Left hindlimb (tissue), 1 donor: ENCODE measurements at regions not wholly inside any gene's neighbourhood (a gene's known extent, or its start where the extent isn't known, plus 50 kb on each side); places are given as distances from the start of the nearest gene placed in this dataset.
"Not testable (repeated sequence)": the region's sequence is repeated elsewhere in the genome, so short reads cannot be mapped to it uniquely, and the experiment has no call there.

ENCODE experiments used
- DNase-seq: peaks from one replicate; pipeline ENCODE4 v3.0.0-alpha.2; 2018

DNA sequence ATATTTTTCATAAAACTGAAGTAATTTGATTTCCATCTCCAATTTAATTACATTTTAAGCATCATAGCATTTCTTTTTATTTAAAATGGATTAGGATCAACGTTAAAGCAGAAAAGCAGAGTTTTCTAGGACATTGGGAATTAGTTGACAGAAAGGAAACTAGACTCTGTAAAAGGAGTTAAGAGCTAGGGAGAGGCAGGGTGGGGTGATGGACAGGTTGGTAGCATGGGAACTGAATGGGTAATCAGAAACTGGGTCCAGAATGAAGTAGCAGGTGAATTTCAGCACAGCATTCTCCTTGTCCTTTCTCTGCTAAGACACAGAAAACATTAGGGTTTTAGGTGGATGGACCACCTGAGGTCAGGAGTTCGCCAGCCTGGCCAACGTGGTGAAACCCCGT, 97.6 kb downstream of the ANAPC4 start:
- no peak for DNase-seq

DNA sequence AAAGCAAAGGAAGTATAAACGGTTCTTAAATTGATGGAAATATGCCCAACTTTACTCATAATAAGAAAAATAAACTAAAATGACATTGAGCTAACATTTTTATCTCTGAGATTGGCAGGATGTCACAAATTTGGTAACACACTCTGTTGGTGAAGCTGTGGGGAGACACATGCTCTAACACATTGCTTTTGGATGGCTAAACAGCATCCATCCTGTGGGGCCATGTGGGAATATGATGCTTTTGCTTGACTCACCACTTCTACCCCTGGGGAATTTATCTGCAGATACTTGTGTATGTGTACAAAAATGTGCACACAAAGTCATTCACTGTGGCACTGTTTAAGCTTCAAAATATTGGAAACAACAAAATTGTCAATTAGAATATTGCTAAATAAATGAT, 100.2 kb downstream of the ANAPC4 start:
- no peak for DNase-seq

DNA sequence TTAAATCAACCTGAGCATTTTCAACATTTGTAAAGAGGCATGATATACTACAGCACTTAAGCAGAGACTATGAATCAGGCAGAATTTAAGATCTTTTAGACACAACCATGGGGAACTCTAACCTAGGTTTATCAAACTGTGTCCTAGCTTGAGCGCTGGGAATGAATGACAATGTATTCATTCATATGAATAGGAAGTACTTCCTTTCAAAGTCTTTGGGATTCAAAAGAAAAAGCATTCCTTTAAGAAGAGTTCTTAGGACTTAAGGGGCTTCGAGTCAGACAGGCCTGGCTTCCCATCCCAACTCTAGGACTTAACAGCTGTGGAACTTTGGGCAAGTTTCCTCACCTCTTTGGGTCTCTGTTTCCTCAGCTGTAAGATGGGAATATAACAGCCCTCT, 104.6 kb downstream of the ANAPC4 start:
- no peak for DNase-seq

DNA sequence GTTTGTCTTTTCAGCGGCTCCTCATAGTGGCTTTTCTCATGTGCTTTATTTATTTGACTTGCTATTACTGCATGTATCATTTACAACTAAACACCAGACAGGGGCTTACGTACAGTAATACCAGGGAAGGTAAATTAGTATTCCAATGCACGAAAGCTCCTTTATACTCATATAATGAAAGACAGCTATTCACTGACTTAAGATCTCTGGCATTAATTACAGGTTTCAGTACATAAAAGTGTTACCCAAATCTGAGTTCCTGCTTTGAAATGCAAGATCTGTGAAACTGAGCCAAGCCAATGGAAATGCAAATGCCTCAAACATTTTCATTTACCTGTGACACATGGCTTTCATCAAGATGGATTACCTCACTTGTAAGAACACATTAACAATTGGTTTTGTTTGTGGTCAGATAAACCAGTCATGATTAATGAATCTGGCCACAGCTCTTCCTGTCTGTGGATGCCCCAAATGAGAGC, 107.2 kb downstream of the ANAPC4 start:
- no peak for DNase-seq

DNA sequence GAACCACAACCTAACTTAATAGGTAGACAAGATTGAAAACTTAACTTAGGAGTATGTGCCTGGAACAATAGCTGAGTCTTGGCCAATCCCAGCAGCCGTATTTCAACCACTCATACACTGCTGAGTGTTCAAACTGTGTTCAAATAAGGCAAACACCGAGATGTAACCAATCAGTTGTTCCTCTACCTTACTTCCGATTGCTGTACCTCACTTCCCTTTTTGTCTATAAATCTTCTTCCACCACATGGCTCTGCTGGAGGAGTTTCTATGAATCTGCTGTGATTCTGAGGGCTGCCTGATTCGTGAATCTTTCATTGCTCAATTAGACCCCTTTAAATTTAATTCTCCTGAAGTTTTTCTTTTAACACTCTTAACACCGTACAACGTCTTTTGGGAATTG, 108.0 kb downstream of the ANAPC4 start:
- no peak for DNase-seq

DNA sequence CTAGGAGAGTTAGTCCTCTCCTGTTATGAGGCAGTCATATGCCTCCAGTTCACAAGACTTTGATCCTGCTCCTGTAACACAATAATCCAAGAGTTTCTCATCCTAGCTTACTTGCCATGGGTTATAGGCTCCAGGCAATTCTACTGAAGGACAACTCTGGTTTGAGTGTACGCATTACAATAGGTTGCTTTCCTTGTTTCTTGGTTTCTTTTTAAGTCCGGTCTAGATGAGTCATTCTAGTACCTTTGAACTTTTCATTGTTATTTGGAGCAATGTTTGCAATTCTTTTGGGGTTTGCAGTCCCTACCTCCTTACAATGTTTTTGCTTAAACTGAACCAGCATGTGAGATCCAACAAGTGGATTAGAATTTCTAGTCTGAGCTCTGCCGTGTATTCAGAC, 109.1 kb downstream of the ANAPC4 start:
- no peak for DNase-seq

DNA sequence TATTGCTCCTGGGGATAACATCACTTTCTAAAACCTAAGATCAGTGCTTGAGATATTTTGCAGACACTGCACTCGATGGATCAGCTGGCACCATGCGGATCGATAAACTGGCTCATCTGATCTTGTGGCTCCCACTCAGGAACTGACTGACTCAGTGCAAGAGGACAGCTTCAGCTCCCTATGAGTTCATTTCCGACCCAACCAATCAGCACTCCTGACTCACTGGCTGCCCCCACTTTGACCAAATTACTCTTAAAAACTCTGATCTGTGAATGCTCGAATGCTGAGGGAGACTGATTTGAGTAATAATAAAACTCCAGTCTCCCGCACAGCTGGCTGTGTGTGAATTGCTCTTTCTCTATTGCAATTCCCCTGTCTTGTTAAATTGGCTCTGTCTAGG, 110.1 kb downstream of the ANAPC4 start:
- no peak for DNase-seq

DNA sequence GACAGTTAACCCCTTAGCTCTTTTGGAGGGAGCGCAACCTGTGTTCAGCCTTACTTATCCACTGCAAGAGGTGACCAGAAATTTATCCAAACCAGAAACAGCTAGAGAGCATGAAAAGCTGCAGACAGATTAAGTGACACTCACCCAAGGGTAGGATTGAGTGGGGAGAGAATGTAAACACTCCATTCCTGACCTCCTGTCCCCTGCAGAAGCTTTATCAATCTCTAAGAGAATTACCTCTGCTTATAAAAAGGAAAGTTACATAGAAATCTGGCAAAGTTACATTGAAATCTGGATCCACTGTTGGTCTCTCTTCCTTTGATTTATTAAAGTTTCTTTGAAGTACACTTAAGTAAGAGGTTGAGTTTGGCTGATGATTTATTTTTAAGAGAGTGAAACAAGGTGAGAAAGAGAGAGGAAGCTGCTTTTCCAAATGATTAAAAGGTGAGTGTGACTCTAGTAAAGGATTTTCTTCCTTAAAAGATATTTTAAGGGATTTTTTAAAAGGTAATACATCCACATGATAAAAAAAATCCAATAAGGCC, 112.3 kb downstream of the ANAPC4 start:
- DNase-seq: no peak

DNA sequence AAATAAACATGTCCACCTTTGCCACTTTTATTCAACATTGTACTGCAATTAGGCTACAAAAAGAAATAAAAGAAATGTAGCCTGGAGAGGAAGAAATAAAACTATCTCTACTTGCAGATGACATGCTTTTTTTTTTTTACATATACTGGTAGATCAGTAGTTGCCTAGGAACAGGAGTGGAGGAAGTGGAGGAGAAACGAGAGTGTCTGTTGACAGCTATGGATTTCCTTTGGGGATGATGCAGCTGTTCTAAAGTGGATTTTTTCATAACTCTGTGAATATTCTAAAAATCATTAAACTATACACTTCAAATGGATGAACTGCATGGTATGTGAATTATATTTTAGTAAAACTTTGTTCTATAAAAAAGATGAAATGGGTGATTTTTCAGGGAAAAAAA, 116.4 kb downstream of the ANAPC4 start:
- no peak for DNase-seq

DNA sequence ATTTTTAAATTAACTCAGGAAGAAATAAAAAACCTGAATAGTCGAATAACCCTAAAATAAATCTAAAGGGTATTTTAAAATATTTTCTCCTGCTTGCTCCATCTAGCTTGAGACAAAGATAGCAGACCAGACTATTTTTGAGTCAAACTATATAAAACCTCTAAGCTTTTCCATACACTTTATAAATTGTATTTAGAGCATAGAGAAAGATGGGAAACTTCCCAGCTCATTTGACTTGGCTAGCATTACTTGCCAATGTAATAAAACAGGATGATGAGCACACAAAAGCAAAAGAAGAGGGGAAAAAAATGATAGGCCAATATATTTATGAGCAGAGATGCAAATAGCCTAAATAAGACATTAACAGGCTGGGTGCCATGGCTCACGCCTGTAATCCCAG, 117.1 kb downstream of the ANAPC4 start:
- DNase-seq: no peak

DNA sequence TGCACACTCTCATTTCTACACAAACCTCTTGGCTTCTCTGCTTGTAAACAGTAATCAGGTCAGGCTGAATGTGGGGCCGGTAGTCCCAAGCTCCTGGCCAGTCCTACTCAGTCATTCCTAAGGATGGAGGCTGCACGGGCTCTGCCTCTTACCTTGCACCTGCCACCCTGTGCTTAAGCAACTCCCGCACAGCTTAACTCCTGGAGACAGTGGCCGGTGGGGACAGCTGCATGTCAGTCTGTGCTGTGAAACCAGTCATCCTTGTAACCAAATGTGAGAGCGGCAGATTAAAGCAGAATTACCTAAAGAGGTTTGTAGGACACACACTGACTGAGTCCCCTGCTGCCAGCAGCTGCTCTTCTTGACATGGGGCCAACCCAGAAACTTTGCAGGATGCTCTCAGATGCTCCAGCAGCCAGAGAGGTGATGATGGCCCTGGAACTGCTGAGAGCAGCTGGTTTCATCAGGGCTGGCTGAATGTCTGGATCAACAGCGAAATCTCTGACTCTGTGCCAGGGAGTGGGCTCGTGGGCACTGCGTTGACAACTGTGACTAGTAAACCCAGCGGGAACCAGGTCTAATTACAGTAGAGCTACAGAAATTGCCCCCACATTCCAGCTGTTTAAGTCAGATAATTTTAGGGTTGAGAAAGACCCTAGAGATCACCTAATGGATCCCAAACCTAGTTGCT, 123.7 kb downstream of the ANAPC4 start:
- DNase-seq: peak; percentile 67

DNA sequence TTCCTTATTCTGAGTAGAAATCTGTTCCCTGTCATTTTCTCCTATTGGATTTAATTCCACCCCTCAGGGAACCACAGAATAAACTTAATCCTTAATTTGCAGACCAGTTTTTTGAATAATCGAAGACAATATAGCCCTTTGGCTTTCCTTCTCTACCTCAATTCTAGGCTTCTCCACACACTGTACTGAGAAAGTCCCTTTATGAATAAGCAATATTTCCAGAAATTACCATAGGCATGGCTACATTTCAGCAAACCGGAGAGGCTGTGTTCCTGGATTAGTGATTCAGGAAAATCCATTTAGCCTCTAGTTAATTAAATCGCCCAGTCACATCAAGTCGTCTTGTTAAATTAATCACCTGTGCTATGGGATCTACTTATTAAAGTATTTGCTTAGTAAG, 125.1 kb downstream of the ANAPC4 start:
- DNase-seq: no peak

DNA sequence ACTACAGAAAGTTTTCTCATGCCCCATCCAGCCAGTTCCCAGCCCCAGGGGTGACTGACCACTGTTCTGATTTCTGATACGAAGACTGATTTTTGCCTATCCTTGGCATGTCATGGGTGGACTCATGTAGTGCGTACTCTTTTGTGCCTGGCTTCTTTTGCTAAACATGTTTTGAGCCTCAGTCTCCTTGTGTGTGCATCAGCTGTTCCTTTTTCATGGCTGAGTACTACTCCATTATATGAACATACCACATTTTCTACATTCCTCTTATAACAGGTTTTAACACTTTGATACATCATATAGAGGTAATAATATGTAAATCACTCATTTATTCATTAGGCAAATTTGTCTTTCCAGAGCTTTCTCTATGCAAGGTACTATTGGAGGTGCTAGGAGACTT, 126.7 kb downstream of the ANAPC4 start:
- no peak for DNase-seq

DNA sequence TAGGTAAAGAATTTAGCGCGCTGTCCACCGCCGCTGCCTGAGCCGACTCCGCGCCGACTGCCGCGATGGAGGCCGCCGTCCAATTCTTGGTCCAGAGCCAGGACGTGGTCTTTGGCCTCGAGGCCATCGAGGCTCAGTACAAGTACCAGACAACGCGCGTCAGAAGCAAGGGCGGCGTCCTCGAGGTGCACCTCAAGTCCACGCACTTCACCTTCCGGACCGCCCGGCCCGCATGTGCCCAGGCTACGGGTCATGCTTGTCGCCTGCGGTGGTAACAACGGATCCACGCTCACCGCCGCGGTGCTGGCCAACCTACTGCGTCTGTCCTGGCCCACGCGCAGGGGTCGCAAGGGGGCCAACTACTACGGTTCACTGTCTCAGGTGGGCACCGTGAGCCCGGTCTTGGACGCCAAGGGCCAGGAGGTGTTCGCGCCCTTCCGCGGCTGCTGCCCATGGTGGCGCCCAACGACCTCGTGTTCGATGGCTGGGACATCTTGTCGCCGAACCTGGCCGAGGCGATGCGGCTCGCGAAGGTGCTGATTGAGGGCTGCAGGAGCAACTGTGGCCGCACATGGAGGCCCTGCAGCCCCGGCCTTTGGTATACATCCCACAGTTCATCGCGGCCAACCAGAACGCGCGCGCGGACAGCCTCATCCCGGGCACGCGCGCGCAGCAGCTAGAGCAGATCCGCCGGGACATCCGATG, 128.0 kb downstream of the ANAPC4 start:
- no peak for DNase-seq

DNA sequence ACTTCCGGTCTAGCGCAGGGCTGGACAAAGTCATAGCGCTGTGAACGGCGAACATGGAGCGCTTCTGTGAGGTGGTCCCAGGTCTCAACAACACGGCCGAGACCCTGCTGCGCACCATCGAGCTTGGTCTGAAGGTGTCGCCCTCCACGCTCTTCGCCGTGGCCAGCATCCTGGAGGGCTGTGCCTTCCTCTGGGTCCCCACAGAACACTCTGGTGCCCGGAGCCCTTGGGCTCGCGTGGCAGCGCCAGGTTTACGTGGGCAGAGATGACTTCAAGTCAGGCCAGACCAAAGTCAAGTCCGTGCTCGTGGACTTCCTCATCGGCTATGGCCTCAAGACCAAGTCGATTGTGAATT, 128.6 kb downstream of the ANAPC4 start:
- no peak for DNase-seq

DNA sequence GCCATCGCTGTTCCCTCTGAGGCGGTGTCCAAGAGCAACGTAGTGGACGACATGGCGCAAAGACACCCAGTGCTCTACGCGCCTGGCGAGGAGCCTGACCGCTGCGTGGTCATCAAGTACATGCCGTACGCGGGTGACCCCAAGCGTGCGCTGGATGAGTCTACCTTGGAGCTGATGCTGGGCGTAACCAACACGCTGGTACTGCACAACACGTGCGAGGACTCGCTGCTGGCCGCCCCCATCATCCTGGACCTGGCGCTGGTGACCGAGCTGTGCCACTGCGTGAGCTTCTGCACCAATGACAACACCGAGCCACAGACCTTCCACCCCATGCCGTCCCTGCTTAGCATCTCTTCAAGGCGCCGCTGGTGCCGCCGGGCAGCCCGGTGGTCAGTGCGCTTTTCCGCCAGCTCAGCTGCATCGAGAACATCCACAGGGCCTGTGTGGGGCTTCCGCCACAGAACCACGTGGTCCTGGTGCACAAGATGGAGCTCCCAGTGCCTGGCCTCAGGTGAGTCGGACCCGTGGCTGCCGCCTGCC, 129.0 kb downstream of the ANAPC4 start:
- DNase-seq: no peak

DNA sequence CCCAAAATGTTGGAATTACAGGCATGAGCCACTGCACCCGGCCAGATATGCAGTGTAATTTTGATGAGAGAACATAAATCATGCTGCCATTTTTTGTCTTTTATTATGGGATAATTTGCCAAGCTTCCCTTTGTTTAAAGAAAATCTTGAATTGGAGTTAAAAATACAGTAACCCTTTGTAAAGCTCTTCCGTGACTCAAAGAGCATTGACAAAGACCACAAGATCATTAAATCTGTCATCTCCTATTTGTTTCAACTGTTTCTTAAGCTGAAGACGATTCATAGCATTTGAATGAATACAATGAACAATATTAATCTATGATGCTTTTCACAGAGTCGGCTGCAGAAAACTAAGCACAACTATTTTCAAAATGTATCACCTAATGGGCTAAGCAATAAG, 132.6 kb downstream of the ANAPC4 start:
- no peak for DNase-seq

DNA sequence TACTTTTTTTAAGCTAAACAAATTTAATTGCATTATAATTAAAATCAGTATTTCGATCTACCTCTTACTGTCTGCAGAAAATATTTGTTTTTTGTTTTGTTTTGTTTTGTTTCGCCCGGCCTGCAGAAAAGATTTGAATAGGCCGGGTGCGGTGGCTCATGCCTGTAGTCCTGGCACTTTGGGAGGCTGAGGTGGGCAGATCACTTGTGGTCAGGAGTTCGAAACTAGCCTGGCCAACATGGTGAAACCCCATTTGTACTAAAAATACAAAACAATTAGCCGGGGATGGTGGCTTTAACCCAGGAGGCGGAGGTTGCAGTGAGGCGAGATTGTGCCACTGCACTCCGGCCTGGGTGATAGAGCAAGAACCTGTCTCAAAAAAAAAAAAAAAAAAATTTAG, 134.8 kb downstream of the ANAPC4 start:
- not testable (repeated sequence) for DNase-seq

DNA sequence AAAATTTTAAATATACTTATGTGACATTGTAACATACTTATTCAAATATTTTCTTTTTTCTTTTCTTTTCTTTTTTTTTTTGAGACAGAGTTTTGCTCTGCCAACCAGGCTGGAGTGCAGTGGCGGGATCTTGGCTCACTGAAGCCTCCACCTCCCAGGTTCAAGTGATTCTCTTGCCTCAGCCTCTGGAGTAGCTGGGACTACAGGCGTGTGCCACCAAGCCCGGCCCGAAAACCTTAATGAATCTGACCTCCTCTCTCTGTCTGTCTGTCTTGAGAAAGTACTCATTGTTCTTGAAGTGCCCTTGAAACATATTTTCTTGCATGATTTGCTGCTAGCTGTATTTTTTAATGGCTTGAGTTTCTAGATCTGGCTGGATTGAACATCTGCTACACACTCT, 136.8 kb downstream of the ANAPC4 start:
- DNase-seq: no peak

DNA sequence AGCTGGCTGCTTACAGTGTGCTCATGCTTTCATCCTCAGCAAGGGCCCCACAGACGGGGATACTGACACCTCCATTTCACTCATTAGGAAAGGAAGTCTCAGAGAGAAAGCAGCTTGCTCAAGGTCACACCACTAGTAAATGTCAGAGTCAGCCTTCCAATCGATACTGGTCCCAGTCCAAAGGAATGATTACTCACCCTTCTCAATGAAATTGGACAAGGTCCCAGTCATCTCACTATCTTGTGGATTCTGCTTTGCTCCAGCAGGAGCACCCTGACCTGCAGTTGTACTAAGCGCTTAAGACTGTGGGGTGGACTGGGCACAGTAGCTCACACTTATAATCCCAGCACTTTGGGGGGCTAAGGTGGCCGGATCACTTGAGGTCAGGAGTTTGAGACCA, 132.2 kb upstream of the SLC34A2 start:
- no peak for DNase-seq

DNA sequence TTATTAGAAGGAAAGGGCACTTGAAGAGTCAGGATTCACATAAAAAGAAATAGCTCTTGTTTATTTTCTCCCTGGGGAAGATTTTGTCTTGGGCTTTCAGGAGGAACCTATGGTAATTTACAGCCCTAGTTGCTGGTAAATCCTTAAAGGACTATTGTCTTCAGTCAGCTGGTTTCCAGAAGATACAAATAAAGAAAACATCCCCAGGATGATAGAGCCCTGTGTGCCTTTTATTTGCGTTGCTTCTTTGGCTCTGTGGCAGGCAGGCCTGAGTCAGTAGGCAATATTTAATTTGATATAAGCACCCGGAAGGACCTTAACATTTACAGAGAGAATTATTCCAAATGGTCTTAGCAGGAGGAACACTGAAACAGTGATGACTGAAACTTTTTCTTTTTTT, 131.0 kb upstream of the SLC34A2 start:
- no peak for DNase-seq

DNA sequence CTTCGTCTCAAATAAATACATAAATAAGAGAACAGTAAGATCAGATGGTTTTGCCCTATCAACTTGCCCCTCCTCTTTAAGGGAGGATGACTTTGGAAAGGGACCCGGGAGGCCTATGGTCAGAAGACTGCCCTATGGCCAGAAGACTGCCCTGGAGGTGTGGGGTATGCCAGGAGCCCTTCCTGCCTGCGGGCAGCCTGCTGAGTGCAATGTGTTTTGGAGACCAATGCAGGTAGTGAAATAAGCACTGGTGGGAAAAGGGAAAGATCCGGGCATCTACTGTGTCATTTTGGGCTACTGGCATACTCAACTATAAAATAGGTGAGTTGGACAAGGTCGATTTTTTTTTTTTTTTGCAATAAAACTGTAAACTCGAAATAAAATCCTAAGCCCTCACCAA, 129.8 kb upstream of the SLC34A2 start:
- DNase-seq: no peak

DNA sequence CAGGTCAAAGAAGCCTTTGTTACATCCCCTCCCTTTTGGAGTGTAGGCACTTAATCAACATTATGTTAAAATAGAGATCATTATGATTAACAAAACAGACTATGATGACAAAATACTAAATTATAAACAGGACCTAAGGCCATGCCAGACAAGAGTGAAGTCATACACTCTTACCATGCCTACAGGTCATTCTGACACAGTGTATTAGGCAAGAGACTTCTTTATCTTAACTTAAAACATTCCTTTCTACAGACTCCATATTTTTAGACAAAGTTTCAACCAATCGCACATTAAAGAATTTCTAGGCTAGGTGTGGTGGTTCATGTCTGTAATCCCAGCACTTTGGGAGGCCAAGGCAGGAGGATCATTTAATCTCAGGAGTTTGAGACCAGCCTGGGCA, 128.6 kb upstream of the SLC34A2 start:
- DNase-seq: no peak

DNA sequence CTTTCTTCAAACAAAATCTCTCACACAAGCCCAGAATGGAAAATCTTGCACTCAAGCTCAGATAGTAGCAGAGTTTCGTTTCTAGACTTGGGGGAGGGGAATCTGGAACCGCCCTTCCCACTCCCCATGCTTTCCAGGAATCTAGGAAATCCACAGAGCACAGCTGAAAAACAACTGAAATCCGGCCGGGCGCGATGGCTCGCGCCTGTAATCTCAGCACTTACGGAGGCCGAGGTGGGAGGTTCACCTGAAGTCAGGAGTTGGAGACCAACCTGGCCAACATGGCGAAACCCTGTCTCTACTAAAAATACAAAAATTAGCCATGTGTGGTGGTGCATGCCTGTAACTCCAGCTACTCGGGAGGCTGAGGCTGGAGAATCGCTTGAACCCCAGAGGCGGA, 127.3 kb upstream of the SLC34A2 start:
- no peak for DNase-seq
